ENCODE measurements at regions not wholly inside any gene's neighbourhood (a gene's known extent, or its start where the extent isn't known, plus 50 kb on each side); places are given as distances from the start of the nearest gene placed in this dataset.
"Not testable (repeated sequence)": the region's sequence is repeated elsewhere in the genome, so short reads cannot be mapped to it uniquely, and the experiment has no call there.

GRCh38 chr15:20261321-20262280 is 280.0 kb downstream of the GOLGA6L6 start:
- WGBS, 2 donors: 72 to 84% methylated on average over 16 of the region's 16 CpGs
- H3K9me3 ChIP-seq: not testable (repeated sequence)

DNA sequence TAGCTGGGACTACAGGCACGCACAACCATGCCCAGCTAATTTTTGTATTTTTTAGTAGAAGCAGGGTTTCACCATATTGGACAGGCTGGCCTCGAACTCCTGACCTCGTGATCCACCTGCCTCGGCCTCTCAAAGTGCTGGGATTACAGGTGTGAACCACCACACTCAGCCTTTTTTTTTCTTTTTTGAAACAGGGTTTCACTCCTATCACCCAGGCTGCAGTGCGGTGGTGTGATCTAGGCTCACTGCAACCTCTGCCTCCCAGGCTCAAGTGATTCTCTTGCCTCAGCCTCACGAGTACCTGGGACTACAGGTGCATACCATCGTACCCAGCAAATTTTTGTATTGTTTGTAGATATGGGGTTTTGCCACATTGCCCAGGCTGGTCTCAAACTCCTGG is 280.9 kb downstream of the GOLGA6L6 start:
- DNase-seq (ENCODE audit: low spot score in 2 of 2); H3K4me3 ChIP-seq; H3K4me1 ChIP-seq; H3K27me3 ChIP-seq; H3K36me3 ChIP-seq; H3K27ac ChIP-seq; H3K9me3 ChIP-seq: not testable (repeated sequence)
- 74 to 80% methylated on average over 7 of the region's 7 CpGs for WGBS, 2 donors

More at GRCh38 chr15:20261321-20262280, 280.0 kb downstream of the GOLGA6L6 start:
- DNase-seq (ENCODE audit: low spot score in 2 of 2); H3K36me3 ChIP-seq; H3K27ac ChIP-seq; H3K27me3 ChIP-seq; H3K4me1 ChIP-seq; H3K4me3 ChIP-seq: not testable (repeated sequence)

- DNase-seq (ENCODE audit: low spot score in 2 of 2); H3K36me3 ChIP-seq; H3K9me3 ChIP-seq; H3K27me3 ChIP-seq; H3K4me1 ChIP-seq; H3K27ac ChIP-seq; H3K4me3 ChIP-seq: not testable (repeated sequence)
- 81 to 84% methylated on average over 9 of the region's 9 CpGs for WGBS, 2 donors
These were observed 281.9 kb downstream of the GOLGA6L6 start for GRCh38 chr15:20259559-20260190.

GRCh38 chr15:20256394-20256793 is 285.2 kb downstream of the GOLGA6L6 start:
- not testable (repeated sequence) for H3K4me1 ChIP-seq; H3K9me3 ChIP-seq; H3K4me3 ChIP-seq; H3K36me3 ChIP-seq; H3K27me3 ChIP-seq; H3K27ac ChIP-seq; DNase-seq (ENCODE audit: low spot score in 2 of 2)
- 89 to 93% methylated on average over 7 of the region's 7 CpGs for WGBS, 2 donors

DNA sequence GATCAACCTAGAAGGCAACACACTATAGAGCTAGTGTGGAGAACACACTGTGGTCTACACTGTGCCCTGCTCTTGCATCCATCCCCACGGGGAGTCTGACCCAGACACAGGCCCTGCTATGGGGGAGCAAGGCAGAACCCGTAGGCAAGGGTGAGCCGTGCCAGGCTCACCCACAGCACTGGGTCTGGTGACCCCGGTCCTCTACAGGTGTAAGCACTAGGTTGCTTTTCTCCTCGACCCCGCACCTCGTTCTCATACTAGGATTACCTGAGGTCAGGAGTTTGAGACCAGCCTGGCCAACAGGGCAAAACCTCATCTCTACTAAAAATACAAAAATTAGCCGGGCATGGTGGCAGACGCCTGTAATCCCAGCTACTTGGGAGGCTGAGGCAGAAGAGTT is 286.0 kb downstream of the GOLGA6L6 start:
- not testable (repeated sequence) for H3K9me3 ChIP-seq; H3K4me3 ChIP-seq; H3K4me1 ChIP-seq; DNase-seq (ENCODE audit: low spot score in 2 of 2); H3K27ac ChIP-seq; H3K36me3 ChIP-seq; H3K27me3 ChIP-seq
- 72 to 77% methylated on average over 9 of the region's 9 CpGs for WGBS, 2 donors

DNA sequence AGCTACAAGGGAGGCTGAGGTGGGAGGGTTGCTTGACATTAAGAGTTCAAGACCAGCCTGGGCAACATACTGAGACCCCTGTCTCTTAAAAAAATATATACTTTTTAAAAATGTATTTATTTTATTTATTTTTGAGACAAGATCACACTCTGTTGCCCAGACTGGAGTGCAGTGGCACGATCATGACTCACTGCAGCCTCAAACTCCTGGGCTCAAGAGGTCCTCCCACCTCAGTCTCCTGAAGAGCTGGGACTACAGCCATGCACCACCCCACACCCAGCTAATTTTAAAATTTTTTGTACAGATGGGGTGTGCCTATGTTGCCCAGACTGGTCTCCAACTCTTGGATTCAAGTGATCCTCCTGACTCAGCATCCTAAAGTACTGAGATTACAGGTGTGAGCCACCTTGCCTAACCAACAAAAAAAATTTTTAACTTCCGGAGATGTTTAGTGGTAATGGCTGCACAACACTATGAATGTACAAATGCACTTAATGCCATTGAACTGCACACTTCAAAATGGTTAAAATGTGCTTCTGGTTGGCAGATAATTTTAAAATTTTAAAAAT is 288.5 kb downstream of the GOLGA6L6 start:
- H3K27me3 ChIP-seq; H3K4me1 ChIP-seq; H3K4me3 ChIP-seq; H3K9me3 ChIP-seq; DNase-seq (ENCODE audit: low spot score in 2 of 2); H3K36me3 ChIP-seq; H3K27ac ChIP-seq: not testable (repeated sequence)
- WGBS, 2 donors: 24 to 43% methylated on average over 2 of the region's 2 CpGs

- not testable (repeated sequence) for H3K27ac ChIP-seq; H3K4me3 ChIP-seq; H3K9me3 ChIP-seq; H3K27me3 ChIP-seq; H3K4me1 ChIP-seq; DNase-seq (ENCODE audit: low spot score in 2 of 2); H3K36me3 ChIP-seq
- 75 to 76% methylated on average over 7 of the region's 7 CpGs for WGBS, 2 donors
These were observed 289.6 kb downstream of the GOLGA6L6 start for GRCh38 chr15:20252040-20252439.

- not testable (repeated sequence) for H3K27me3 ChIP-seq; H3K4me1 ChIP-seq; DNase-seq (ENCODE audit: low spot score in 2 of 2); H3K27ac ChIP-seq; H3K9me3 ChIP-seq; H3K4me3 ChIP-seq; H3K36me3 ChIP-seq
- WGBS, 2 donors: 81 to 85% methylated on average over 13 of the region's 13 CpGs
These were observed 290.2 kb downstream of the GOLGA6L6 start for GRCh38 chr15:20251214-20252005.

DNA sequence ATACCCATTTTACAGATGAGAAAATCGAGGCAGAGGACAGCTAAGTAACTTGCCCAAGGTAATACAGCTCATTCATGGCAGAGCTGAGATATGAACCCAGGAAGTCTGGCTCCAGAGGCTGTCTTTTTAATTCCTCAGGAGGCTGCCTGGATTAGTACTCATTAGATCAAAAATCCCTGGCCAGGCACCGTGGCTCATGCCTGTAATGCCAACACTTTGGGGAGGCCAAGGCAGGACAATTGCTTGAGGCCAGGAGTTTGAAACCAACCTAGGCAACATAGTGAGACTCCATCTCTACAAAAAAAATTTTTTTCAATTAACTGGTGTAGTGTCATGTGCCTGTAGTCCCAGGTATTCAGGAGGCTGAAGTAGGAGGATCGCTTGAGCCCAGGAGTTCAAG is 291.4 kb downstream of the GOLGA6L6 start:
- not testable (repeated sequence) for H3K36me3 ChIP-seq; H3K9me3 ChIP-seq; H3K27me3 ChIP-seq; H3K4me1 ChIP-seq; H3K27ac ChIP-seq; H3K4me3 ChIP-seq; DNase-seq (ENCODE audit: low spot score in 2 of 2)
- WGBS, 2 donors: 34 to 63% methylated on average over 3 of the region's 3 CpGs

GRCh38 chr15:20249677-20249970 is 292.0 kb downstream of the GOLGA6L6 start:
- H3K4me3 ChIP-seq; H3K36me3 ChIP-seq; DNase-seq (ENCODE audit: low spot score in 2 of 2); H3K27ac ChIP-seq; H3K9me3 ChIP-seq; H3K27me3 ChIP-seq; H3K4me1 ChIP-seq: not testable (repeated sequence)
- 81 to 82% methylated on average over 2 of the region's 2 CpGs for WGBS, 2 donors

- not testable (repeated sequence) for H3K27me3 ChIP-seq; H3K4me1 ChIP-seq; DNase-seq (ENCODE audit: low spot score in 2 of 2); H3K9me3 ChIP-seq; H3K27ac ChIP-seq; H3K4me3 ChIP-seq; H3K36me3 ChIP-seq
- 74 to 88% methylated on average over 3 to 4 of the region's 4 CpGs for WGBS, 2 donors
These were observed 293.2 kb downstream of the GOLGA6L6 start for GRCh38 chr15:20248434-20248833.

- not testable (repeated sequence) for DNase-seq (ENCODE audit: low spot score in 2 of 2); H3K27ac ChIP-seq; H3K27me3 ChIP-seq; H3K4me3 ChIP-seq; H3K4me1 ChIP-seq; H3K9me3 ChIP-seq; H3K36me3 ChIP-seq
- WGBS, 2 donors: 69 to 71% methylated on average over 6 of the region's 6 CpGs
These were observed 294.5 kb downstream of the GOLGA6L6 start for GRCh38 chr15:20247137-20247536.

- H3K4me1 ChIP-seq; H3K36me3 ChIP-seq; DNase-seq (ENCODE audit: low spot score in 2 of 2); H3K27ac ChIP-seq; H3K9me3 ChIP-seq; H3K4me3 ChIP-seq; H3K27me3 ChIP-seq: not testable (repeated sequence)
- 64 to 67% methylated on average over 8 of the region's 8 CpGs for WGBS, 2 donors
These were observed 295.0 kb downstream of the GOLGA6L6 start for GRCh38 chr15:20246624-20247023.
